ENCODE measurements at regions not wholly inside any gene's neighbourhood (a gene's known extent, or its start where the extent isn't known, plus 50 kb on each side); places are given as distances from the start of the nearest gene placed in this dataset.
"Not testable (repeated sequence)": the region's sequence is repeated elsewhere in the genome, so short reads cannot be mapped to it uniquely, and the experiment has no call there.

DNA sequence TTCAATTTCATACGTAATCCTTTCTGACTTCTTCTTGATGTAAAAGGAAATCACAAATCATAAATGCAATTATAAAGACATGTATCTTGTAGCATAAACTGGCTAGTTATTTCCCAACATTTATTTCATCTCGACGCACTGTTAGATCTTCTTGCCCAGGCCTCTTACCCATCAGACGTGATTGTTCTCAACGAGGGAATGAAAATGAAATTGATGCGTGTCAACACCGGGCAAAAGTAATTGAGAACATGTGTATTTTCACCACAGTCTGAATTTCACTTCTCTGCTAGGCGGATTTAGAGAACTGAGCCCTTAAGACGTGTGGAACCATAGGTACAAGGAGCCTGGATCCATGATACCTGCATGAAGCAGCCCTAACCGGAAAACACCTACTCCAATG, 519.7 kb downstream of the KCNT2 start:
- no peak for DNase-seq

- no peak for DNase-seq
Observed at GRCh38 chr1:196078691-196079090, 529.5 kb downstream of the KCNT2 start.

GRCh38 chr1:196075621-196076020, 532.6 kb downstream of the KCNT2 start:
- DNase-seq, result no peak

- no peak for DNase-seq
Observed at GRCh38 chr1:196074182-196074581, 534.1 kb downstream of the KCNT2 start.

DNA sequence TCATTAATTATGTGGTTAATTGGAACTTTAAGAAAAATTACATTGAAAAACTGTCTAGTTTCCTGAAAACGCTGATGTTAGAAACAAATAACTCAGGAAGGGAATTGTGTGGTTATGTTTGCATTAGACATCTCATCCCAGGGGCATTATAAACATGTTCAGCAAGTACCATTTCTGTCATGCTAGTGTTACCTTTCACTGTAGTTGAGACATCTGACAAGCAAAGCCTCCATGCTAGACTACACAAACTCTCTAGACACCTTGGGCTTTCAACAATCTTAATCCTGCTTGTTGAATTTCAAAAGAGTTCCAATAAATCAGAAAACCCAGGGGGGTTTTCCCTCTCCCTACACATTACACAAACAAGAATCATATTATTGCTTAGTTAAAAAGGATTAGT, 536.8 kb downstream of the KCNT2 start:
- no peak for DNase-seq

- DNase-seq, result no peak
Observed at GRCh38 chr1:196070940-196071339, 537.3 kb downstream of the KCNT2 start.

- no peak for DNase-seq
Observed at GRCh38 chr1:196063952-196064351, 544.3 kb downstream of the KCNT2 start.

- no peak for DNase-seq
Observed at GRCh38 chr1:196063294-196063693, 544.9 kb downstream of the KCNT2 start.

DNA sequence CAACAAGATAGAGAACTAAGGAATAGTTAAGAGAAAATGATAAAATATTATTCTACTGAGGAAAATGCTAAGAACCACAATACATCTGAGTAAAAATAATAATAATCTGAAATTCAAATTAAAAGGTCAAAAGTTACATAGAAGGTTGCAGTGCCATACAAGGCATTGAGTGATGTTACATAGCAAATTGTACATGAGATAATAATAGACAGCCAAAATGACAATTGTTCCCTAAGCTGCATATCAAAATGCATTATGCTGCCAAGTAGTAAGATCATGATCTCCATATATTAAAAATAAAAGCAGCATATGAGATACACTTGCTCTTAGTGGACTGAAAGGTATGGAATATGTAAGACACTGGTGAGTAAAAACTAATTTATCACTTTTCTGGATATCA, 547.7 kb downstream of the KCNT2 start:
- DNase-seq, result no peak

DNA sequence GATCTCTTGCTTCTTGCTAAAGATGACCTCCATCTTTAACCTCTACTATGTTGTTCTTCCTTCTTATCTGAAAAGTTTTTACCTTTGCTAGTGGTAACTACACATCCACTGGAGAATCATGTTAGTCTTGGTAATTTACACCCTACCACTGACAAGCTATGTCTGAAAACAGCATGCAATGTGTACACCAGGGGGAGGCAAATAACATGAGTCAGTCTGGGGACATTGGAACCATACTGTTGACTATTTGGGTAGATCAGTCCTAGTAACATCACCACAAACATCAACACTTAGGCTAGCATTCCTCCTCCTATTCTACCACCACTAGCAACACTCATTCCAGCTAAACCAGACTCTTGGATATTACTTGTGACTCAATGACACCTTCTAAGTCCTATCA, 549.0 kb downstream of the KCNT2 start:
- DNase-seq, result no peak

GRCh38 chr1:196056966-196057365, 551.3 kb downstream of the KCNT2 start:
- no peak for DNase-seq

- DNase-seq, result no peak
Observed at GRCh38 chr1:196049407-196049806, 558.8 kb downstream of the KCNT2 start.

GRCh38 chr1:196043268-196043667, 565.0 kb downstream of the KCNT2 start:
- DNase-seq, result no peak

- peak; percentile 1 for DNase-seq
Observed at GRCh38 chr1:196034080-196034706, 574.0 kb downstream of the KCNT2 start.

GRCh38 chr1:196031387-196031786, 576.9 kb downstream of the KCNT2 start:
- not testable (repeated sequence) for DNase-seq

GRCh38 chr1:196030455-196030854, 577.8 kb downstream of the KCNT2 start:
- no peak for DNase-seq

GRCh38 chr1:196029410-196029809, 578.8 kb downstream of the KCNT2 start:
- DNase-seq, result no peak

GRCh38 chr1:196027127-196027526, 581.1 kb downstream of the KCNT2 start:
- DNase-seq, result no peak

GRCh38 chr1:196021174-196021573, 587.1 kb downstream of the KCNT2 start:
- not testable (repeated sequence) for DNase-seq

DNA sequence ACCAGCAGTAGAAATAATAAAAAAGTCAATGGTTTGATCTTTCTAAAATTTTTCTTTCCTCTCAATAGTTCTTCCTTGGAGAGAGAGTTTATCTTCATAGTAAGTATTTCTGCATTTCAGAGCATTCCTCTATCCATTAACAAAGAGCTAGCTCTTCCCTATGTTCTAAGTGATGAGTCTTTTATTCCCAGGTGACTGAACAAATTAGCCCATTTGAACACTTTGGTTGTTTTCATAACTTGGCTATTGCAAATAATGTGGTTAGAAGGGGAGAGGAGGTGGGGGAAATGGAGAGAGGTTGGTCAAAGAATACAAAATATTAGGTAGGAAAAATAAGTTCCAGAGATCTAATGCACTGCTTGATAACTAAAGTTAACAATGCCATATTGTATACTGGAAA, 598.9 kb downstream of the KCNT2 start:
- no peak for DNase-seq

GRCh38 chr1:196007763-196008162, 600.5 kb downstream of the KCNT2 start:
- no peak for DNase-seq

- DNase-seq, result no peak
Observed at GRCh38 chr1:196005426-196005825, 602.8 kb downstream of the KCNT2 start.

DNA sequence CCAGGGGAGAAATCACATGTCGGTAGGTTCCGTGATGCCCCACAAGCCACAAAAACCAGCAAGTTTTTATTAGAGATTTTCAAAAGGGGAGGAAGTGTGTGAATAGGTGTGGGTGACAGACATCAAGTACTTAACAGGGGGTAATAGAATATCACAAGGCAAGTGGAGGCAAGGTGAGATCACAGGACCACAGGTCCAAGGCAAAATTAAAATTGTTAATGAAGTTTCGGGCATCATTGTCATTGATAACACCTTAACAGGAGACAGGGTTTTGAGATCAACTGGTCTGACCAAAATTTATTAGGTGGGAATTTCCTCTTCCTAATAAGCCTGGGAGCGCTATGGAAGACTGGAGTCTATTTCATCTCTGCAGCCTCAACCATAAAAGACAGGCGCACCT, 603.9 kb downstream of the KCNT2 start:
- not testable (repeated sequence) for DNase-seq

GRCh38 chr1:196002906-196003305, 605.3 kb downstream of the KCNT2 start:
- DNase-seq, result no peak

- DNase-seq, result not testable (repeated sequence)
Observed at GRCh38 chr1:196002296-196002695, 605.9 kb downstream of the KCNT2 start.
